IMR-90 (cell line): ENCODE measurements at regions not wholly inside any gene's neighbourhood (a gene's known extent, or its start where the extent isn't known, plus 50 kb on each side); places are given as distances from the start of the nearest gene placed in this dataset.

Experiments used
- ATAC-seq: fragments of 200-7000 bp; cut with Tn5 transposase; 2 replicates; pipeline ENCODE4 v1.9.1; 2020; ENCODE audit warnings: low read depth, mild to moderate bottlenecking, moderate library complexity
- BruUV-seq: library from RNA; stranded (reverse); fragments of 400-500 nt; replicated peaks from 2 replicates; lab custom pipeline; 2021; lab: Mats Ljungman, UMichigan
- CTCF ChIA-PET: fragments of 300-600 bp; formaldehyde crosslinking; extraction: SDS; loops from one replicate; lab custom pipeline; 2021; ENCODE audit warnings: antibody characterized with exemption; lab: Yijun Ruan, JAX
- POLR2A ChIA-PET: fragments of 300-600 bp; sonication (Branson Sonifier 250); formaldehyde crosslinking; loops from one replicate; lab custom pipeline; 2022; ENCODE audit warnings: antibody characterized with exemption; ENCODE audit not compliant: unreplicated experiment; lab: Charles Lee
- DNase-seq: peaks from one replicate; pipeline ENCODE4 v3.0.0; 2013
- H2AFZ ChIP-seq: replicated peaks from 2 replicates; pipeline ENCODE3; 2013; ENCODE audit warnings: low read length, mild to moderate bottlenecking; ENCODE audit not compliant: poor library complexity
- H2AK5ac ChIP-seq: 2 replicates; pipeline ENCODE4 v1.6.1; 2013; ENCODE audit warnings: low read depth, low read length, inconsistent platforms
- H2AK9ac ChIP-seq: replicated peaks from 2 replicates; pipeline ENCODE3; 2013; ENCODE audit warnings: mild to moderate bottlenecking, low read depth, low read length, moderate library complexity; ENCODE audit not compliant: poor library complexity
- H2BK120ac ChIP-seq: 2 replicates; pipeline ENCODE4 v1.6.1; 2013; ENCODE audit warnings: low read depth, low read length, inconsistent platforms
- H2BK15ac ChIP-seq: 3 replicates; pipeline ENCODE4 v1.6.1; 2013; ENCODE audit warnings: low read depth, low read length, inconsistent platforms
- H2BK20ac ChIP-seq: 2 replicates; pipeline ENCODE4 v1.6.1; 2013; ENCODE audit warnings: low read depth, mild to moderate bottlenecking, inconsistent platforms, low read length, moderate library complexity
- H2BK5ac ChIP-seq: 2 replicates; pipeline ENCODE4 v1.6.1; 2013; ENCODE audit warnings: mild to moderate bottlenecking, low read depth, low read length, inconsistent platforms; ENCODE audit not compliant: poor library complexity, severe bottlenecking
- H3K14ac ChIP-seq: replicated peaks from 2 replicates; pipeline ENCODE4 v1.6.1; 2013; ENCODE audit warnings: low read depth, low read length, inconsistent platforms
- H3K18ac ChIP-seq: 2 replicates; pipeline ENCODE4 v1.6.1; 2013; ENCODE audit warnings: low read depth, low read length, control low read depth
- H3K23ac ChIP-seq: 2 replicates; pipeline ENCODE4 v1.6.1; 2013; ENCODE audit warnings: low read depth, low read length, inconsistent platforms
- H3K27ac ChIP-seq: 2 replicates; pipeline ENCODE4 v1.5.1; 2013; ENCODE audit warnings: mild to moderate bottlenecking, control low read depth, low read length; ENCODE audit not compliant: insufficient read depth
- H3K27me3 ChIP-seq: 2 replicates; pipeline ENCODE4 v1.6.1; 2013; ENCODE audit warnings: low read length; ENCODE audit not compliant: control insufficient read depth, insufficient read depth
- H3K36me3 ChIP-seq: 2 replicates; pipeline ENCODE4 v1.6.1; 2013; ENCODE audit warnings: low read length, mixed read lengths; ENCODE audit not compliant: control insufficient read depth, insufficient read depth
- H3K4ac ChIP-seq: 2 replicates; pipeline ENCODE4 v1.6.1; 2013; ENCODE audit warnings: low read depth, low read length, inconsistent platforms
- H3K4me1 ChIP-seq: 2 replicates; pipeline ENCODE4 v1.6.1; 2013; ENCODE audit warnings: low read length, mixed read lengths; ENCODE audit not compliant: control insufficient read depth, insufficient read depth
- H3K4me2 ChIP-seq: 2 replicates; pipeline ENCODE4 v1.6.1; 2013; ENCODE audit warnings: low read depth, mild to moderate bottlenecking, control low read depth, low read length, moderate library complexity
- H3K4me3 ChIP-seq: 2 replicates; pipeline ENCODE4 v1.5.1; 2013; ENCODE audit warnings: low read depth, mild to moderate bottlenecking, control low read depth, low read length, moderate library complexity; ENCODE audit not compliant: insufficient read depth
- H3K56ac ChIP-seq: 2 replicates; pipeline ENCODE4 v1.6.1; 2013; ENCODE audit warnings: low read length, inconsistent platforms; ENCODE audit not compliant: insufficient read depth; ENCODE audit errors: extremely low read depth
- H3K79me1 ChIP-seq, 2 experiments: 2 replicates each; pipeline ENCODE4 v1.6.1; 2013; ENCODE audit warnings: low read length in 2 of 2, inconsistent platforms in 1 of 2, low read depth in 1 of 2
- H3K9ac ChIP-seq: 2 replicates; pipeline ENCODE4 v1.6.1; 2013; ENCODE audit warnings: low read depth, low read length, control low read depth
- H3K9me1 ChIP-seq: 2 replicates; pipeline ENCODE4 v1.6.1; 2013; ENCODE audit warnings: low read length, inconsistent platforms; ENCODE audit not compliant: insufficient read depth
- H3K9me3 ChIP-seq: 2 replicates; pipeline ENCODE4 v1.6.1; 2013; ENCODE audit warnings: low read length; ENCODE audit not compliant: control insufficient read depth, insufficient read depth
- H4K20me1 ChIP-seq: 2 replicates; pipeline ENCODE4 v1.6.1; 2013; ENCODE audit warnings: low read length, inconsistent platforms; ENCODE audit not compliant: insufficient read depth
- H4K5ac ChIP-seq: 2 replicates; pipeline ENCODE4 v1.6.1; 2013; ENCODE audit warnings: mild to moderate bottlenecking, low read depth, low read length, control low read depth
- H4K8ac ChIP-seq, 2 experiments: 2 replicates each; pipeline ENCODE4 v1.6.1; 2013; ENCODE audit warnings: low read depth in 2 of 2, low read length in 2 of 2, control low read depth in 1 of 2, inconsistent platforms in 1 of 2
- H4K91ac ChIP-seq: 2 replicates; pipeline ENCODE4 v1.6.1; 2013; ENCODE audit warnings: low read depth, low read length, inconsistent platforms; ENCODE audit not compliant: insufficient read depth
- CHD1 ChIP-seq: IDR thresholded peaks from 2 replicates; pipeline ENCODE4 v1.6.1; 2012; ENCODE audit warnings: low read depth, low read length, improper control_type of control experiment
- MAZ ChIP-seq: IDR thresholded peaks from 2 replicates; pipeline ENCODE4 v1.6.1; 2012; ENCODE audit warnings: low read depth, mild to moderate bottlenecking, low read length, improper control_type of control experiment, moderate library complexity, borderline replicate concordance
- SMC3 ChIP-seq: fragments of 150-350 bp; IDR thresholded peaks from 2 replicates; pipeline ENCODE4 v1.6.1; 2016; ENCODE audit warnings: low read depth, mild to moderate bottlenecking, antibody characterized with exemption, low read length, moderate library complexity
- USF2 ChIP-seq: fragments of 150-350 bp; IDR thresholded peaks from 2 replicates; pipeline ENCODE4 v1.6.1; 2017; ENCODE audit warnings: mild to moderate bottlenecking, antibody characterized with exemption, low read length, low read depth
- WGBS, 2 experiments: methylation state at CpG; one replicate each; pipeline versions ENCODE4 v1.1.5 to v1.1.7; 2013; ENCODE audit warnings: missing lambda C conversion rate in 2 of 2; ENCODE audit not compliant: insufficient read length in 1 of 2; ENCODE audit errors: extremely low coverage in 2 of 2; 5-methylcytosine and 5-hydroxymethylcytosine counted together
- dilution Hi-C: fragments of 300-500 bp; cut with HindIII; formaldehyde crosslinking; loops from one replicate; pipeline ENCODE4 v1.14.3; 2018; ENCODE audit warnings: low sequenced_read_pairs; ENCODE audit not compliant: unreplicated experiment
- in situ Hi-C: fragments of 300-500 bp; cut with MboI; formaldehyde crosslinking; loops from 3 replicates; pipeline ENCODE4 v1.14.3; 2019; ENCODE audit warnings: low sequenced_read_pairs, inconsistent platforms, mixed read lengths
- intact Hi-C: fragments of 100-400 bp; cut with micrococcal nuclease; formaldehyde crosslinking; loops from 2 replicates; pipeline ENCODE4 v1.10.0; 2022

- H3K27me3 ChIP-seq: peaks cover 37% of the 10 kb centered on the region
- WGBS, 2 experiments: 87% methylated on average over 6 of the region's 10 CpGs; no CpG with 5 or more reads in 1 of the 2 experiments
- no peak overlapping the region for H2AK9ac ChIP-seq
- intact Hi-C loops: no loop called here
- no peaks in the 10 kb centered on the region for H3K9me3 ChIP-seq
- no peak overlapping the region for H4K5ac ChIP-seq
- dilution Hi-C loops: no loop called here
- ChIA-PET POLR2A (no interaction called here), CTCF (no interaction called here)
- H4K20me1 ChIP-seq: no peaks in the 10 kb centered on the region
- no peak overlapping the region for H3K4me3 ChIP-seq
- no peak overlapping the region for H2BK20ac ChIP-seq
- no peak overlapping the region for H3K4ac ChIP-seq
- H4K91ac ChIP-seq: no peak overlapping the region
- ATAC-seq: no peak
- H3K14ac ChIP-seq: no peak overlapping the region
- H3K79me1 ChIP-seq: no peaks in the 10 kb centered on the region
- H3K23ac ChIP-seq: no peak overlapping the region; the same call in 1 of the 2 replicates
- no peak overlapping the region for H2BK120ac ChIP-seq
- no TSS peak for BruUV-seq
- H3K36me3 ChIP-seq: no peaks in the 10 kb centered on the region
- H3K9ac ChIP-seq: no peak overlapping the region
- TF ChIP-seq SMC3: no peak
- TF ChIP-seq CHD1: no peak
- TF ChIP-seq USF2: no peak
- TF ChIP-seq MAZ: no peak
- in situ Hi-C loops: no loop called here
- H3K9me1 ChIP-seq: no peaks in the 10 kb centered on the region
- H3K27ac ChIP-seq: no peak overlapping the region
- H2AK5ac ChIP-seq: no peak overlapping the region
- no peak overlapping the region for H3K4me2 ChIP-seq
- no peak overlapping the region for H4K8ac ChIP-seq
- no peak overlapping the region for H3K18ac ChIP-seq
- no peak overlapping the region for H3K56ac ChIP-seq
- no peak overlapping the region for H2BK5ac ChIP-seq
- no peak for DNase-seq
- no peaks in the 10 kb centered on the region for H3K4me1 ChIP-seq
- no peak overlapping the region for H2AFZ ChIP-seq
- no peak overlapping the region for H2BK15ac ChIP-seq
Measured at GRCh38 chr1:10916991-10917390, 95.5 kb upstream of the TARDBP start.
